Esophagus muscularis mucosa (tissue), 4 donors: ENCODE measurements at regions not wholly inside any gene's neighbourhood (a gene's known extent, or its start where the extent isn't known, plus 50 kb on each side); places are given as distances from the start of the nearest gene placed in this dataset.

Source experiments
- DNase-seq: peaks from one replicate; pipeline ENCODE4 v3.0.0-alpha.2; 2017; ENCODE audit errors: extremely low spot score
- H3K27ac ChIP-seq, 4 donors: fragments of 200-600 bp; sonication (generic); replicated peaks in 1 of 4; 1 replicate in 3 of 4; 2 replicates in 1 of 4; pipeline ENCODE4 v1.5.1; 2016 to 2019; ENCODE audit warnings: mild to moderate bottlenecking in 1 of 4
- H3K27me3 ChIP-seq, 4 donors: fragments of 200-600 bp; sonication (generic); one replicate each; pipeline versions ENCODE4 v1.5.1 to v1.6.0; 2016 to 2019
- H3K36me3 ChIP-seq, 4 donors: fragments of 200-600 bp; sonication (generic); one replicate each; pipeline ENCODE4 v1.5.1; 2016 to 2019
- H3K4me1 ChIP-seq, 4 donors: fragments of 200-600 bp; sonication (generic); one replicate each; pipeline ENCODE4 v1.5.1; 2016 to 2019
- H3K4me3 ChIP-seq, 4 donors: fragments of 200-600 bp; sonication (generic); 1 replicate in 2 of 4; 2 replicates in 2 of 4; pipeline ENCODE4 v1.5.1; 2016 to 2019; ENCODE audit warnings: mild to moderate bottlenecking in 4 of 4, moderate library complexity in 1 of 4
- H3K9me3 ChIP-seq, 4 donors: fragments of 200-600 bp; sonication (generic); 1 replicate in 3 of 4; 2 replicates in 1 of 4; pipeline ENCODE4 v1.5.1; 2016 to 2019
- EP300 ChIP-seq: sonication (generic); formaldehyde crosslinking; IDR thresholded peaks from one replicate; pipeline ENCODE4 v1.6.1; 2017; ENCODE audit warnings: antibody characterized with exemption
- POLR2A ChIP-seq: fragments of 450-650 bp; IDR thresholded peaks from one replicate; pipeline ENCODE4 v1.6.1; 2017; ENCODE audit warnings: antibody characterized with exemption, moderate library complexity, mild to moderate bottlenecking, low read depth
- POLR2AphosphoS5 ChIP-seq, 2 donors: sonication (generic); formaldehyde crosslinking; IDR thresholded peaks; one replicate each; pipeline ENCODE4 v1.6.1; 2017; ENCODE audit warnings: antibody characterized with exemption in 2 of 2
- WGBS: methylation state at CpG from one replicate; pipeline ENCODE4 v1.1.5; 2018; 5-methylcytosine and 5-hydroxymethylcytosine counted together
- intact Hi-C: fragments of 100-400 bp; cut with DNase I; formaldehyde crosslinking; loops from one replicate; pipeline ENCODE4 v1.15.1; 2023
- TF ChIP-seq, protein P1 (sequence below), 3 experiments: fragments of 200-600 bp in 2 of 3; fragments of 450-650 bp in 1 of 3; sonication (generic) in 2 of 3; IDR thresholded peaks; one replicate each; pipeline ENCODE4 v1.5.1; 2017 to 2019; ENCODE audit warnings: antibody characterized with exemption in 3 of 3, mild to moderate bottlenecking in 2 of 3, moderate library complexity in 1 of 3

- H3K4me3 ChIP-seq: no peak overlapping the region
- DNase-seq: no peak
- no peaks in the 10 kb centered on the region for H3K36me3 ChIP-seq
- TF ChIP-seq POLR2A (no peak), EP300 (no peak)
- TF ChIP-seq, protein P1, sequence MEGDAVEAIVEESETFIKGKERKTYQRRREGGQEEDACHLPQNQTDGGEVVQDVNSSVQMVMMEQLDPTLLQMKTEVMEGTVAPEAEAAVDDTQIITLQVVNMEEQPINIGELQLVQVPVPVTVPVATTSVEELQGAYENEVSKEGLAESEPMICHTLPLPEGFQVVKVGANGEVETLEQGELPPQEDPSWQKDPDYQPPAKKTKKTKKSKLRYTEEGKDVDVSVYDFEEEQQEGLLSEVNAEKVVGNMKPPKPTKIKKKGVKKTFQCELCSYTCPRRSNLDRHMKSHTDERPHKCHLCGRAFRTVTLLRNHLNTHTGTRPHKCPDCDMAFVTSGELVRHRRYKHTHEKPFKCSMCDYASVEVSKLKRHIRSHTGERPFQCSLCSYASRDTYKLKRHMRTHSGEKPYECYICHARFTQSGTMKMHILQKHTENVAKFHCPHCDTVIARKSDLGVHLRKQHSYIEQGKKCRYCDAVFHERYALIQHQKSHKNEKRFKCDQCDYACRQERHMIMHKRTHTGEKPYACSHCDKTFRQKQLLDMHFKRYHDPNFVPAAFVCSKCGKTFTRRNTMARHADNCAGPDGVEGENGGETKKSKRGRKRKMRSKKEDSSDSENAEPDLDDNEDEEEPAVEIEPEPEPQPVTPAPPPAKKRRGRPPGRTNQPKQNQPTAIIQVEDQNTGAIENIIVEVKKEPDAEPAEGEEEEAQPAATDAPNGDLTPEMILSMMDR (IDR thresholded peaks at IDR 0.05): no peak
- no peaks in the 10 kb centered on the region for H3K27me3 ChIP-seq
- 60% methylated on average over 1 of the region's 1 CpG for WGBS
- intact Hi-C loops: no loop called here
- H3K9me3 ChIP-seq: peaks cover 0 to 8% (median 0%) of the 10 kb centered on the region in 4 donors
- H3K27ac ChIP-seq: no peak overlapping the region
- no peaks in the 10 kb centered on the region for H3K4me1 ChIP-seq
Measured at GRCh38 chr13:90952326-90952725, 395.2 kb upstream of the MIR17HG start.

DNA sequence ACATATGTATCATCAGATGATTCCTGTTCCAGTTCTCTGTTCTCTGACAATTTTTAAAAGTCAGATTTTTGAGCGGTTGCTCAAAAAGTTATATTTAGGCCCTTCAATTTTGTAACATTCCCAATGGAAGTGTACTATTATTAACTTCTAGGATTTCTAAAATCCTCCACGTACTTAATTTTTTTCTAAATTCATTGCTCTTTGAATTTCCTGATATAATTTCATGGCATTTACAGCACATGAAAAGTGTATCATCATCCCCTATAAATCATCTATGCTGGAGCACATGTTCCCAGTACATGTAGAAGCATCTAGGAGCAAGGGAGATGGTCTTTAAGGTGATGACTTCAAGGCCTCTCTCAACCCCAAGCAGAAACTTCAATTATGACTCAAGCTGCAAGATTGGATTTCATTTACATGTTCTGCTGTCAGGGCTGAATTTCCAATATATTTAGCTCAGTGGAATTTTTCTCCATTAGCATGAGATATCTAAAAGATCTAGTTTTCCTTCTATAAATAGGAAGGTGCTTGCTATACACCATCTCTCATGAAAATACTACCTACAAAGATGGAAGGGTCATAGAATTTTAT, 392.8 kb upstream of the MIR17HG start:
- no peaks in the 10 kb centered on the region for H3K36me3 ChIP-seq
- no peaks in the 10 kb centered on the region for H3K9me3 ChIP-seq
- intact Hi-C loops: no loop called here
- H3K4me1 ChIP-seq: no peaks in the 10 kb centered on the region
- no peaks in the 10 kb centered on the region for H3K27me3 ChIP-seq
- DNase-seq: no peak
- no peak overlapping the region for H3K4me3 ChIP-seq
- no peak overlapping the region for H3K27ac ChIP-seq
- 87% methylated on average over 2 of the region's 2 CpGs for WGBS
- TF ChIP-seq POLR2A (no peak), POLR2AphosphoS5 (IDR thresholded peaks at IDR 0.05) (no peak), EP300 (no peak)
- TF ChIP-seq, protein P1 (IDR thresholded peaks at IDR 0.05): no peak

- Histone ChIP-seq H3K36me3 (no peaks in the 10 kb centered on the region), H3K4me3 (no peak overlapping the region), H3K27ac (no peak overlapping the region), H3K4me1 (no peaks in the 10 kb centered on the region), H3K9me3 (no peaks in the 10 kb centered on the region), H3K27me3 (no peaks in the 10 kb centered on the region)
- 39% methylated on average over 1 of the region's 1 CpG for WGBS
- no peak for DNase-seq
- intact Hi-C loops: no loop called here
- TF ChIP-seq, protein P1 (IDR thresholded peaks at IDR 0.05): no peak
- no peak for TF ChIP-seq POLR2AphosphoS5 (IDR thresholded peaks at IDR 0.05)
- TF ChIP-seq POLR2A: no peak
- no peak for TF ChIP-seq EP300
Measured at GRCh38 chr13:90956031-90956430, 391.5 kb upstream of the MIR17HG start.

- Histone ChIP-seq H3K4me1 (no peaks in the 10 kb centered on the region), H3K27me3 (no peaks in the 10 kb centered on the region), H3K36me3 (no peaks in the 10 kb centered on the region), H3K4me3 (no peak overlapping the region), H3K27ac (no peak overlapping the region), H3K9me3 (no peaks in the 10 kb centered on the region)
- DNase-seq: no peak
- intact Hi-C loops: no loop called here
- TF ChIP-seq, protein P1 (IDR thresholded peaks at IDR 0.05): no peak
- no peak for TF ChIP-seq EP300
- TF ChIP-seq POLR2AphosphoS5 (IDR thresholded peaks at IDR 0.05): no peak
- WGBS: 97% methylated on average over 2 of the region's 2 CpGs
Measured at GRCh38 chr13:90958866-90959265, 388.6 kb upstream of the MIR17HG start.
